Right renal pelvis (tissue), 4 donors: ENCODE measurements at regions not wholly inside any gene's neighbourhood (a gene's known extent, or its start where the extent isn't known, plus 50 kb on each side); places are given as distances from the start of the nearest gene placed in this dataset.
"Not testable (repeated sequence)": the region's sequence is repeated elsewhere in the genome, so short reads cannot be mapped to it uniquely, and the experiment has no call there.

Experiments used
- DNase-seq, 4 donors: peaks; one replicate each; pipeline ENCODE4 v3.0.0-alpha.2; 2013; ENCODE audit warnings: low read depth in 4 of 4, low spot score in 3 of 4, missing footprints in 1 of 4

DNA sequence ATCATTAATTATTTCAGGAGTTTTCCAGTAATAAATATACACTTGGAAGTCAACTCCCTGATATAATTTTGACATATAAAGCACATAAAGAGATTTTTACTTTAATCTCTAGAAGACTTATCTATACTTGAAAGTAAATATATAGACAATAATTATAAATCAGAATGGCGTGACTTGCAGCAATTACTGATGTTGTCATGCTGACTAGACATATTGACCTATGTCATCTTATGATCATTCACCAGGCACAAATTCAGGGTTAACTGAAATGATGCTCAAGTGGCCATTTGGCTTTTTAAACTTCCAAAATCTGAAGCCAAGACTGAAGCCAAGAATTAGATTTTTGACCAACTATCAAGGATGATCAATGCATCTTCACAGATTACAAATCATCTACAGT lies 192.2 kb downstream of the MCHR2 start:
- DNase-seq, result no peak

DNA sequence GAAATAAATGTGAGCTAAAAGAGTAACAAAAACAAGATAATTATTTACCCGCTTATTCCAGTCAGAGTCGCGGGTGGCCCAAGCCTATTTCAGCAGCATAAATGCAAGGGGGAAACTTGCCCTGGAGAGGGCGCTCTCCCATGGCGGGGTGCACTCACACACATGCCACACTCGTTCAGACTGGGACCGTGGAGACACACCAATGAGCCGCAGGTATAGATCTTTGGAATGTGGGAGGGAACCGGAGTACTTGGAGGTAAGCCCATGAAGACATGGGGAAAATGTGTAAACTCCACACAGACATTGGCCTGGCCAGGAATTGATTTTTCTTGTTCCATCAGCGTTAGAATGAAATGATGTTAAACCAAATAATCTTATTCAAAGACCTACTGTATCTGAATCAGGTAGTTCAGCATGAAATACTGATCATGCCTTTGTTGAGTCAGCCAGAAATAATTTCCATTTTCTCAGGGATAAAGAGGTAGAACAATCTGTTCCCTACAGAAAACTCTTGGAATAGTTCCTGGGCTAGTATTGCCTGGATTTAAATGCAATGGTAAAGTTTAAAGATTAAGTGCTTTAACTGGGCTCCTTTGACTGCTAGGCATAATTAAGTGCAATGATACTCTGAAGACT lies 191.5 kb downstream of the MCHR2 start:
- DNase-seq, result no peak

DNA sequence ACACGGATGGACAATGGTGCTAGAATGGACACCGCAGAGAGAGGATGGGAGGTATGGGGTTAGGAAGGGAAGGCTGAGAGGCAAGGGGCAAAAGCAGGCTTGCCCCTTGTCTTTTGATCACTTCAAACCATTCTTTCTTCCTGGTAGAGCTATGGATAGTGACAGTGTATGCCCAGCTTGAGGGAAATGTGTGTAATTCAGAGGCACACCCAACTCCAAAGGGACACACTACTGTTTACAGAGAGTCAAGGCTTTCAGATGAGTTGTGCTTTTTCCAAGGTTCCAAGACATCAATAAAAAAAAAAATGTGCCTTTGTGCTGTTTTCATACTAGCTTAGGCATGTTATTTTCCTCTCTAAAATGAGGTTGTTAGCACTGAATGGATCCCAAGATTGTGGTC lies 185.0 kb downstream of the MCHR2 start:
- DNase-seq, result no peak

DNA sequence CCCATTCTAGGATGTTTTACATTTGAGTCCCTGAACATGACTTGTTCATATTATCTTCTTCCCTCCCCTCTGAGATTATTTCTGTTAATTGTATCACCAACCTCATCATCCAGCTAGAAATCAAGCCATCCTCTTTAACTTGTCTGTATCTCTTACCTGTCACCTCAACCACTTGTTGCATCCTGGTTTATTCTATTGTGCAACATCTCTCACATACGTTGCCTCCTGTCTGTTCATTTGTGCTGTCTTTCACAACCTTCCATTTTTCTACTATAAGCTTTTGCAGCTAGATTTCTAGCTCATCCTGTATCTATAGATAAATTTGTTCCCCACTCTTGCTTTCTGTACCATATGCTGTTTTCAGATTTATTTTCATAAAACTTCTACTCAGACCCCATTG lies 183.7 kb downstream of the MCHR2 start:
- no peak for DNase-seq

DNA sequence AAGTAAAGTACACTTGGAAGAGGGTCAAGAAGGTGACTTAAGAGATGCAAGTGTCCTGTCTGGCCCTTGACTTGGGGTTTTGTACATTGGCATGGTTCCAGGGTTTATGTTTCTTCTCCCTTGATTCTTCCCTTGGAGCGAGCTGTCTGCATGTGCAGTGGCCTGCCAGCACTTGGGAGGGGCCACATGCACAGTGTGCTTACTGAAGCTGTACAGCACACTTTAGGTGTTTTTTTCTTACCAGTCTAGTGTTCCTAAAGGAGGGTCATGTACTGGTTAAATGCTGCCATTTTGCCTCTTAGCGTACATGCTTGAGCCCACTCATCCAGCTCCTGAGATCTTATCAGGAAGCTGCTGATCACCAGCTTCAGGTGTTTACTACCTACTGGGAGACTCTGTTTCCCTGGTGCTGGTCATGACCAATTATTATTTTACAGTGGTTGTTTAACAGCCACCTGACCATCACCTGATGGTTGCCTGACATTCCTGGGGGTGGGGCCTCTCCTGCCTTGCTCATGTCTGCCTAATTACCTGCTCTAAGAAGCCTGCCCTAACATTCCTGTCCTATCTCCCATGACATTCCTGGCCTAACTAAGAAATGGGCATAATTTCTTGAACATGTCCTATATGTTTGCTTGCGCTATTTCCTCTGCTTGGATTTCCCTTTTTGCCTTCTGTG lies 182.9 kb downstream of the MCHR2 start:
- DNase-seq, result no peak

DNA sequence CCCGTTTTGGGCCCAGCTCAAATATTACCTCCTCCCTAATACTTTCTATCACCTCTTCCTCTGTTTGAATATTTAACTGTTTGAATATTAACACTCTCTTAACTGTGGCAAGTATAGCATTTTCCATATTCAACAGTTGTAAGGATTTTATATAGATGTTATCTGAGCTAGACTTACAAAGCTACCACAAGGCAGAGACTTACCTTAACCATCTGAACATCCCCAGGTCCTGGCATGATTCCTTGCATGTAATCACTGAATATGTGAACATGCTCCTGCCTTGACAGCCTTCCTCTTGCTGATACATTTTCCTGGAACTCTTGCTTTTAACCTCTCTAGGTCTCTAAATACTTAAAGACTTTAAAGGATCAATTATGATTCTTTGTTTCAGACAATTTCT lies 182.4 kb downstream of the MCHR2 start:
- DNase-seq, result no peak

DNA sequence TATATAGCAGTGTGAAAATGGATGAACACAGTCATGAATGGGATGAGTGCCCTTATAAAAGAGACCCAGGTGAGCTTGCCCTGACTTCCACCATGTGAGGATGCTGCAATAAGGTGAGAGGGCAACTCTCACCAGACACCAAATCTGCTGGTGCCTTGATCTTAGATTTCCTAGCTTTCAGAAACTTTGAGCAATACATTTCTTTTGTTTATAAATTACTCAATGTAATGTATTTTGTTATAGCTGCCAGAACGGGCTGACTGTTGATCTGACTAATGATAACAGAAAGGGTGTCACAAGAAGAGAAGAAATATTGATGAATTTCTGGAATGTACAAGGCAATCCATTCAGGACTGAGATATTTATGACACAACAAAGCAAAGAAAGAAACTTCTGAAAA lies 180.5 kb downstream of the MCHR2 start:
- no peak for DNase-seq

DNA sequence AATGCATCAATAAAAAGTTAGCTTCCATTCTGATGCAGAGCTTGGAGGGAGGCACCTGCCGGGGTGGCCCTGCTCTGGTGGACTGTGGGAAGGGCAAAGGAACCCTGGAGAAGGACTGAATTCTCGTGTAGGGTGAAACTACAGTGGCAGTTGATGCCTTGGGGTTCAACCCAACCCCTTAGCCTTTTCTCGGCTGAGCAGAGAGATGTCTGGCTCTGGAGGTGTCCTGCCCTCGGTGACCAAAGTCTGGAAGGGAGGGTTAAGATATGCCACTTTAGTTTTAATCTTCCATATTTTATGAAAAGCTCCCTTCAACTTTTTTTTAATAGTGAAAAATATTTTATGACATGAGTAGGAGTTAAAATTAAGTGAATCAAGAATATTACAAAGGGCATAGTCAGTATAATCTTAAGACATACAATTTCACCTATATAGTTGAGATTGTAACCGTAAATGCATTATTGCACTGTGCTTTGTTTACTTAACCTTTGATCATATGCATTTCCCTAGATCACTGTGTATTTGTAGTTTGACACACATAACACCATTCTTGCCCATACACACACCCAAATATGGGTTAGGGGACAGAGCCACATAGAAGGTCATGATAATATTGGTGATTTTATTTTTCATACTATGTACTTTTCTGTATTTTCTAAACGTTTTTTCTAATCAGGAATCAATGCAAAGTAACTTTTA lies 179.6 kb downstream of the MCHR2 start:
- no peak for DNase-seq

DNA sequence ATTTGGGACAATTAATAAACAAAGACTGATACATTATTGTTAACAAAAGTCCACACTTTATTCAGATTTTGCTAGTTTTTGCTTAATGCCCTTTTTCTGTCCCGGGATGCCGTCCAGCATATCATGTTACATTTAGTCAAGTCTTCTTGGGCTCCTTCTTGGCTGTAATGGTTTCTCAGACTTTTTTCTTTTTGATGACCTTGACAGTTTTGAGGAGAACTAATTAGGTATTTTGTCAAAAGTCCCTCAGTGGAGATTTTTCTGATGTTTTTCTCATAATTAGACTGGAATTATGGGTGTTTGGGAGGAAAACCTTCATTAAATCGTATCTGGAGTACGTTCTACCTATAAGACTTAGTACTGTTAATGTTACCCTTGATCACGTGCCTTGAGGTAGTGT lies 177.2 kb downstream of the MCHR2 start:
- no peak for DNase-seq

DNA sequence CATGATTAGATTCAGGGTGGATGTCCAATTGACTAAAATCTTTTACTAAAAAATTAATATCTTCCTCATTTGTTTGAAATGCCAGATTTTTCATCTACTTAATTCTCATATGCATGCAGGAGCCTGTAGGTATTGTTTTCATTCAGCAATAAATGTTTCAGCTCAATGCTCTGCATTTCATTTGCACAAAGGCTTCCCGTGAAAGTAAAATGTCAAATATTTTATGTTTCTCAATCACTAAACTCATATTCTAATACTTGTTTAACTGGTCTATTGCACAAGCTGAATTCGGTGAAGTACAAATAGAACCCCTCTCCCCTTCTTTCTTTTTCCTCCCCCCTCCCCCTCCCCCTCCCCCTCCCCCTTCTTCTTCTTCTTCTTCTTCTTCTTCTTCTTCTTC lies 175.9 kb downstream of the MCHR2 start:
- DNase-seq, result no peak

DNA sequence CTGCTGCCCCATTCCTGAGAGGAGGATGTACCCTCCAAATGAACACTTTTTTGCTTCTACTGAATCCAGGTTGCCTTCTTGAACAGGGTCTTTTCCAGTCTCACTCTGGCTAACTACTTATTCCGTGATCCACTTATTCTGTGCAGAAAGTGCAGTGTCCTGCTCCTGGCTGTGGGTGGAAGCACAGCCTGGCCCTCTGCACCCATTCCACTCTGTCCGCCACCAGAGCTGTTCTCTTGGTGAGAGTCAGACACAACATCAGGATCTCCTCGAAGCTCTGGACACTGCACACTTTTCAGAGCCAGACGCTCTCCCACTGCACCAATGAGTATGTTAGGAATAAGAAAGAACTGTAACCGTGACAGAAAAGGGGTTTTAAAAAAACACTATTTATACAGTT lies 174.2 kb downstream of the MCHR2 start:
- DNase-seq, result no peak

DNA sequence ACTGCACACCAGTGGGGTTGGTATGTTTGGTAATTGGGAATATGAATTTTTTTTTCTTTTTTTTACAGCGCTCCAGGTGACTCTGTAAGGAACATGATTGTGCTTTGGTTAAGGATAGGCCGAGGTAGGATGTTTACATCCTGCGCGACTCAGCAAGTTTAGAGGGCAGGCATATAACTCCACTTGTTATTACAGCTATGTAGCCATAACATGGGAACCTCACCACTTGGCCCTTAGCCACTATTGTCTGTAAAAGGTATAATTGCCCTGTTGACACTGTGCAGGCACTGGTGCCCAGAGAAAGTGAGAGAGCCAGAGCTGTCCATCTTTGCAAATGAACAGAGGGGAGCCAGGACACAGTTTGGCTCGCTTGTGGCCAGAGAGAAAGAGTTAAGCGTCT lies 172.9 kb downstream of the MCHR2 start:
- no peak for DNase-seq

DNA sequence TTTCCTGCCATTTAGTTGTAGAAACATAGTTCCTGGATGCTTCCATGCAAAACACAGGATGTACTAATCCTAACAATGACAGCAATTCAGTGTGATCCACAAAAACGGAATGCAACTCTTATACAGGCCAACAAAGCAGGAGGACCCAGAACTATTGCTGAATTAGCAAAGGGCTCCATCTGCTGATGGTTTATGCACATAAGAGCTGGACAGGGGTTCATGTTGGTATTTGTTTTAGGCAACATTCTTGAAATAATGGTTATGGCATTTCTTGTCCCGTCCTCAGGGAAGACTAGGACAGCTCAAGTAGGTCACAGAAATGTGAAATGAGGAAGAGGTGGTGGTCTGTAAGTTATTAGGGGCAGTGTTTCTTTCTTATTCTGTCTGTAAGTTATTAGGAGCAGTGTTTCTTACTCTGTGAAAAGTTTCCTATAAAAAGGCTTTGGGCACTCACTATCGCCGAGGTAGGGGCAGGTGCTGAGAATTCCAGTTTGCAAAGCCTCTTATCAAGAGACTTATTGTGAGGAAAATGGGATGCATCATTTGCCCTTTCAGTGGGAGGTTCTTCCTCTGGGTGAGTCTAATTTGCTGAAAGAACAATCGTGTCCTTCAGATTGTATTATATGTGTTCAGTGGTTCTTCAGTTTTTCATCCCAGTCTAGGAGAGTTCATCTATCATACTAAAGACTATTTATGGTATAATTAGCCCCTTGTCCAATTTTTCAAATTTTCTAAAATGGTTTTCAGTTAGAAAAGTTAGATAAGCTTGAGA lies 171.1 kb downstream of the MCHR2 start:
- DNase-seq, result peak in 2 of 4 donors; percentile 12 to 16

DNA sequence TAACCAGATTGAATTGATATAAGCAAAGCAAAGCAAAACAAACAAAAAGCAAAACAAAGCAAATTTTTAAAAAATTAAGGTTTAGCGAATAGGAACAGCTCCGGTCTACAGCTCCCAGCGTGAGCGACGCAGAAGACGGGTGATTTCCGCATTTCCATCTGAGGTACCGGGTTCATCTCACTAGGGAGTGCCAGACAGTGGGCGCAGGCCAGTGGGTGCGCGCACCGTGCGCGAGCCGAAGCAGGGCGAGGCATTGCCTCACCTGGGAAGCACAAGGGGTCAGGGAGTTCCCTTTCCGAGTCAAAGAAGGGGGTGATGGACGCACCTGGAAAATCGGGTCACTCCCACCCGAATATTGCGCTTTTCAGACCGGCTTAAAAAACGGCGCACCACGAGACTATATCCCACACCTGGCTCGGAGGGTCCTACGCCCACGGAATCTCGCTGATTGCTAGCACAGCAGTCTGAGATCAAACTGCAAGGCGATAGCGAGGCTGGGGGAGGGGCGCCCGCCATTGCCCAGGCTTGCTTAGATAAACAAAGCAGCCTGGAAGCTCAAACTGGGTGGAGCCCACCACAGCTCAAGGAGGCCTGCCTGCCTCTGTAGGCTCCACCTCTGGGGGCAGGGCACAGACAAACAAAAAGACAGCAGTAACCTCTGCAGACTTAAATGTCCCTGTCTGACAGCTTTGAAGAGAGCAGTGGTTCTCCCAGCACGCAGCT lies 170.3 kb downstream of the MCHR2 start:
- not testable (repeated sequence) for DNase-seq

DNA sequence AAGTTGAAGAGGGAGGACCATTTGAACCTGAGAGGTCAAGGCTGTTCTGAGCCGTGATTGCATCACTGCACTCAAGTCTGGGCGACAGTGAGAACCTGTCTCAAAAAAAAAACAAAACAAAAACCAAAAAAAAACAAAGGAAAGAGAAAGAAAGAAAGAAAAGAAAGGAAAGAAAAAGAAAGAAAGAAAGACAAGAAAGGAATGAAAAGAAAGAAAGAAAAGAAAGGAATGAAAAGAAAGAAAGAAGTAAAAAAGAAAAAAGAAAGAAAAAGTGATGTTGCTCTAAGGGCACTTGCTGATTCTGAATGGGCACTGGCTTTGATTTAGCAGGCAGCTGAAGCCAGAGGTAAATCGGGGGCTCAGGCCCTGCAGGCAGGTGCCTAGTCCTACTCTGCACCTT lies 161.0 kb downstream of the MCHR2 start:
- DNase-seq, result no peak

DNA sequence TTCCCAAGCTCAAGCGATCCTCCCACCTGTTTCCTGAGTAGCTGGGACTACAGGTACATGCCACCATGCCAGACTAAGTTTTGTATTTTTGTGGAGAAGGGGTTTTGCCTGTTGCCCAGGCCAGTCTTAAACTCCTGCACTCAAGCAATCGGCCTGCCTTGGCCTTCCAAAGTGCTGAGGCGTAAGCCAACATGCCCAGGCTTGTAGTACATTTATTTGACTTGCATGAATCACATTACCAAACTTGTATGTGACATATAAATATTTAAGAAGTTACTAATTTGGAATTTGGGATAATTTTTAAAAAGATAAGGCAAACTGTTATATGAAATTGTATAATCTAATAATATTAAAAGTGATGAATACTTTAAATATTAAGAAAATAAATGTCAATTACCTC lies 157.6 kb downstream of the MCHR2 start:
- DNase-seq, result no peak

DNA sequence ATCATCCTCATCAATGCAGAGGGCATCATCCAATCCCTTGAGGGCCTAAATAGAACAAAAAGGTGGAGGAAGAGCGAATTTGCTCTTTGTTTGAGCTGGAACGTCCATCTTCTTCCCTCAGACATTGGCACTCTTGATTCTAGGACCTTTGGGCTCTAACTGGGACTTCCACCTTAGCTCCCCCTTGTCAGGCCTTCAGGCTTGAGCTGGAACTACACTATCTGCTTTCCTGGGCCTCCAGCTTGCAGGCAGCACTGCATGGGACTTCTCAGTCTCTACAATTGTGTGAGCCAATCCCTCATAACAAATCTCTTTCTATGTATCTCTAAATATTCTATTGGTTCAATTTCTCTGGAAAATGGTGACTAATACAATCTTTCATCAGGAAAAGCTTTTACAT lies 155.4 kb downstream of the MCHR2 start:
- no peak for DNase-seq

DNA sequence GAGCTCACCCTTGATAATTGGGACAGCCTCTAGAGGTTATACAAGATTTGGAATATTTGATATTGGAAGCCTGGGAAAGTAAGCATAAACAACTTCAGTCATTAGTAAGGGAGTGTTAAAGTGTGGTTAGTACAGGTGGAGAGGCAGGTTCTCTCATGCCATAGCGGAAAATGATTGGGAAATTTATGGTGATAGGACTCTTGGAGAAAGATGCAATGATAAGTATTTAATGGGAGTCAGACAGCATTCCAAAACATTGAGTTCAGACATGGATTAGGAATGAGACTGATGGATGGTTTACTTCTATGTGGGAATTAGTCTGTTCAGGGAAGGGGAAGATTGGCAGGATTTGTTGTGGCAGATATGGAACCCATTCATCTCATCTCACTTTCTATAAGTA lies 152.7 kb downstream of the MCHR2 start:
- no peak for DNase-seq

DNA sequence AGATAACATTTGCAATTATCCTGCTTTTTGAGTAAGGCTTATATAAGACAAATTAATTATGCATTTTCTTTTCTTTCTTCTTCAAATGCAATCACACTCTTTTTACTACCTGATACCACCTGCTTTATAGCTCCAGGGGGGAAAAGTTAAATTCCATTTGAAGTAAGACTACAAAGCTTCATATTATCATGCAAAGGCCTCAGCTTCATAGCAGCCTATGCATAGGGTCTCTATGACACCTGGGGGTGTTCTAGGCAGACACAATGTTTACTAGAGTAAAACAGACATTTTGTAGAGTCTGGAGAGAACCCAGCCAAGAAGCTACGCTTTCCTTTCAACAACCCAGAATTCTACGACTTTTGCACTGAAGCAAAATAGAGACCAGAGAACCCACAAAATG lies 148.0 kb downstream of the MCHR2 start:
- no peak for DNase-seq

DNA sequence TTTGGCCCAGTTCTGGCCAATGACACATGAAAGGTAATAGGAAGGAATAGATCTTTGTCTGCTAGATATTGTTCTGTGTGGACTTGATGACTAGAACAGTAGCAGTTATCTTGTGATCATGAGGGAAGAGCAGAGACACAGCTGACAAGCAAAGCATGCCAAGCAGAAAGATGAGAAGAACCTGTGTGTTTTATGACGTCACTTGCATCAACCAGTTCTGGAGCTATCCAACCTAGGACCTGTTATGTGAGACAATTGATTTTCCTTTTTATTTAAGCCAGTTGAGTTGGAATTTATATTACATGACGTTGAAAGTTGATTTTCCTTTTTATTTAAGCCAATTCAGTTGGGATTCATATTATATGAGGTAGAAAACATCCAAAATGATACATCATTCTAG lies 143.2 kb downstream of the MCHR2 start:
- DNase-seq, result no peak

DNA sequence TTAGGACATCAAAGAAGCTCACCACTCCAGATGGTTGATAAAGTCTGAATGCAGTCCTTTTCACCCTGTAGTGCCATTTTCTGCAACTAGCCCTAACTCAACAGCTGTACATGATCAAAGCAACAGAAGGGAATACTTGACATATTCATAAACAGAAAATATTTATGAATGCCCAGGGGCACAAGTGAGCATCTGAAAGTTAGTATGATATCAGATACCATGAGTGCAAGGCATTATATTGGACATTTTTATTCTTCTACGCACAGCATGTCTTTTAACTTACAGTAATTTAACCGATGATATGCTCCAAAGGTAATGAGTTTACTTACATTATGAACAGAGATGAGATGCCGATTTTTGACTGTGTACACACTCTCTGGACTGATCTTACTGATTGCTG lies 142.0 kb downstream of the MCHR2 start:
- no peak for DNase-seq
